ENCODE measurements at regions not wholly inside any gene's neighbourhood (a gene's known extent, or its start where the extent isn't known, plus 50 kb on each side); places are given as distances from the start of the nearest gene placed in this dataset.
"Not testable (repeated sequence)": the region's sequence is repeated elsewhere in the genome, so short reads cannot be mapped to it uniquely, and the experiment has no call there.

- Histone ChIP-seq H3K4me1 (ENCODE audit: insufficient read depth, low read length) (no peaks in the 10 kb centered on the region), H3K36me3 (ENCODE audit: insufficient read depth, low read length) (no peaks in the 10 kb centered on the region), H3K27me3 (ENCODE audit: control insufficient read depth in 1 of 2, insufficient read depth in 2 of 2, low read length in 2 of 2) (no peaks in the 10 kb centered on the region), H3K27ac (ENCODE audit: low read depth in 1 of 2, low read length in 2 of 2) (no peak overlapping the region), H3K9me3 (ENCODE audit: control insufficient read depth in 1 of 2, insufficient read depth in 1 of 2, low read length in 2 of 2) (no peaks in the 10 kb centered on the region), H3K4me3 (ENCODE audit: low read length) (no peak overlapping the region)
- intact Hi-C loops (cut with DNase I, micrococcal nuclease), result no loop called here
- H3K27ac Mint-ChIP-seq, result no peak overlapping the region
- no peaks in the 10 kb centered on the region for H3K4me1 Mint-ChIP-seq (ENCODE audit: low read depth)
- H3K36me3 Mint-ChIP-seq (ENCODE audit: low read depth), result no peaks in the 10 kb centered on the region
- H3K9me3 Mint-ChIP-seq, result peaks cover under 1% of the 10 kb centered on the region
- H3K4me3 Mint-ChIP-seq, result no peak overlapping the region
- H3K27me3 Mint-ChIP-seq, result no peaks in the 10 kb centered on the region
- POLR2A ChIA-PET, result no interaction called here
- no peak for TF ChIP-seq CTCF (IDR thresholded peaks at IDR 0.05)
- CTCF ChIA-PET, result no interaction called here
- no peak for ATAC-seq (ENCODE audit: poor library complexity)
- no peak for DNase-seq
These were observed 341.4 kb upstream of the SGO1 start for GRCh38 chr3:20527368-20527767.

DNA sequence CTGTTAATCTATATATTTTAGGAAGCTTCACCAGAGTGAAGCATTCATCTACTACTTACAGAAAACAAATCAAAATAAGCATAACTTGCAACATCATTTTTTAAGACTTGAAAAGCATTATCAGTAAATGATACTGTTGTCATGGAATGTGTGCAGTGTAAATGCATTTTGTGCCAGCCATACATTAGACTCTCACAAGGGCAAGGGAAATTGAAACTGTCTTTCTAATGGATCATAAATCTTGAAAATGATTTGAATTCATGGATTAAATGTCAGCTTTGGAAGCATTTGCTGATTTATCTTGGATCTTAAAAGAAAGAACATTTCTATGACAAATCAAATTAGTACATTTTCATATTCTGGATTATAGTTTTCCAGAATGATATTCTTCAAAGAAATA lies 338.3 kb upstream of the SGO1 start:
- Mint-ChIP-seq H3K4me3 (no peak overlapping the region), H3K9me3 (peaks cover 12% of the 10 kb centered on the region), H3K4me1 (ENCODE audit: low read depth) (no peaks in the 10 kb centered on the region), H3K27ac (no peak overlapping the region), H3K36me3 (ENCODE audit: low read depth) (no peaks in the 10 kb centered on the region), H3K27me3 (no peaks in the 10 kb centered on the region)
- Histone ChIP-seq H3K36me3 (ENCODE audit: insufficient read depth, low read length) (no peaks in the 10 kb centered on the region), H3K27ac (ENCODE audit: low read depth in 1 of 2, low read length in 2 of 2) (no peak overlapping the region), H3K4me1 (ENCODE audit: insufficient read depth, low read length) (no peaks in the 10 kb centered on the region), H3K27me3 (ENCODE audit: control insufficient read depth in 1 of 2, insufficient read depth in 2 of 2, low read length in 2 of 2) (no peaks in the 10 kb centered on the region), H3K4me3 (ENCODE audit: low read length) (no peak overlapping the region), H3K9me3 (ENCODE audit: control insufficient read depth in 1 of 2, insufficient read depth in 1 of 2, low read length in 2 of 2) (no peaks in the 10 kb centered on the region)
- POLR2A ChIA-PET, result no interaction called here
- DNase-seq (no peak), ATAC-seq (ENCODE audit: poor library complexity) (no peak)
- intact Hi-C loops (cut with DNase I, micrococcal nuclease), result no loop called here
- CTCF ChIA-PET, result no interaction called here
- no peak for TF ChIP-seq CTCF (IDR thresholded peaks at IDR 0.05)

DNA sequence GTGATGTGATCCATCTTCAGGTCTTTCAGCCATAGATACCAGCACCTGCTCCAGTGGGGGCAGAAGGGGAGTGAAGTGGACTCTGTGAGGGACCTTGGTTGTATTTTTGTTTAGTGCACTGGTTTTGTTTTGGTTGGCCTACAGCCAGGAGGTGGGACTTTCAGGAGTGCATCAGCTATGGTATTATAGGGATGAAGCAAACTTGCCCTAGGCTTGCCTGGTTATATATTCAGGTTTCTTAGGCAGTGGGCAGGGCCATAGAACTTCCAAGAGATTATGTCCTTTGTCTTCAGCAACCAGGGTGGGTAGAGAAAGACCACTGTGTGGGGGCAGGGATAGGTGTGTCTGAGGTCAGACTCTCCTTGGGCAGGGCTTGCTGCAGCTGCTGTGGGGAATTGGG lies 337.3 kb upstream of the SGO1 start:
- DNase-seq, result no peak
- ChIA-PET CTCF (no interaction called here), POLR2A (no interaction called here)
- TF ChIP-seq CTCF (IDR thresholded peaks at IDR 0.05), result no peak
- Mint-ChIP-seq H3K9me3 (peaks cover 15% of the 10 kb centered on the region), H3K27ac (no peak overlapping the region), H3K36me3 (ENCODE audit: low read depth) (no peaks in the 10 kb centered on the region), H3K4me3 (no peak overlapping the region), H3K4me1 (ENCODE audit: low read depth) (no peaks in the 10 kb centered on the region), H3K27me3 (no peaks in the 10 kb centered on the region)
- ATAC-seq (ENCODE audit: poor library complexity), result no peak
- Histone ChIP-seq H3K27me3 (ENCODE audit: control insufficient read depth in 1 of 2, insufficient read depth in 2 of 2, low read length in 2 of 2) (no peaks in the 10 kb centered on the region), H3K4me3 (ENCODE audit: low read length) (no peak overlapping the region), H3K9me3 (ENCODE audit: control insufficient read depth in 1 of 2, insufficient read depth in 1 of 2, low read length in 2 of 2) (no peaks in the 10 kb centered on the region), H3K4me1 (ENCODE audit: insufficient read depth, low read length) (no peaks in the 10 kb centered on the region), H3K36me3 (ENCODE audit: insufficient read depth, low read length) (no peaks in the 10 kb centered on the region), H3K27ac (ENCODE audit: low read depth in 1 of 2, low read length in 2 of 2) (no peak overlapping the region)
- intact Hi-C loops (cut with DNase I, micrococcal nuclease), result no loop called here

DNA sequence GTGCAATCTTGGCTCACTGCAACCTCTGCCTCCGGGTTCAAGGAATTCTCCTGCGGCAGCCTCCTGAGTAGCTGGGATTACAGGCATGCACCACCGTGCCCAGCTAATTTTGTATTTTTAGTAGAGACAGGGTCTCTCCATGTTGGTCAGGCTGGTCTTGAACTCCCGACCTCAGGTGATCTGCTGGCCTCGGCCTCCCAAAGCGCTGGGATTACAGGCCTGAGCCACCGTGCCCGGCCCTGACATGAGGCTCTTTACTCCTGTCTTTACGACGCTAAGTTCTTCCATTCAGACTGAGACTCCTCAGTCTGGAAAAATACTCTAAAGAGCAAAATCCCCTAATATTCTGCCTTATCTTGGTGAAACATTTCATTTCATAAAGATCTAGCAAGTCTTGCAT lies 331.3 kb upstream of the SGO1 start:
- POLR2A ChIA-PET; H3K27me3 ChIP-seq (ENCODE audit: control insufficient read depth in 1 of 2, insufficient read depth in 2 of 2, low read length in 2 of 2); H3K27ac Mint-ChIP-seq; H3K9me3 ChIP-seq (ENCODE audit: control insufficient read depth in 1 of 2, insufficient read depth in 1 of 2, low read length in 2 of 2); DNase-seq; H3K4me1 Mint-ChIP-seq (ENCODE audit: low read depth); intact Hi-C loops (cut with DNase I, micrococcal nuclease); CTCF ChIA-PET; ATAC-seq (ENCODE audit: poor library complexity); H3K27ac ChIP-seq (ENCODE audit: low read depth in 1 of 2, low read length in 2 of 2); H3K36me3 ChIP-seq (ENCODE audit: insufficient read depth, low read length); H3K4me1 ChIP-seq (ENCODE audit: insufficient read depth, low read length); H3K4me3 Mint-ChIP-seq; H3K36me3 Mint-ChIP-seq (ENCODE audit: low read depth); H3K4me3 ChIP-seq (ENCODE audit: low read length); H3K27me3 Mint-ChIP-seq: not testable (repeated sequence)
- H3K9me3 Mint-ChIP-seq, result peaks cover 14% of the 10 kb centered on the region
